DOHH2 (cell line): ENCODE measurements at regions not wholly inside any gene's neighbourhood (a gene's known extent, or its start where the extent isn't known, plus 50 kb on each side); places are given as distances from the start of the nearest gene placed in this dataset.
"Not testable (repeated sequence)": the region's sequence is repeated elsewhere in the genome, so short reads cannot be mapped to it uniquely, and the experiment has no call there.

Experiments
- EZH2phosphoT487 ChIP-seq: fragments of 200-600 bp; sonication (generic); IDR thresholded peaks from 2 replicates; pipeline ENCODE4 v1.6.1; 2017; ENCODE audit warnings: borderline replicate concordance, mild to moderate bottlenecking, antibody characterized with exemption, low read length, moderate library complexity, mixed read lengths
- TF ChIP-seq, protein P1 (sequence below): fragments of 200-600 bp; sonication (generic); IDR thresholded peaks from one replicate; pipeline ENCODE4 v1.5.1; 2014; ENCODE audit warnings: antibody characterized with exemption, mild to moderate bottlenecking, low read depth, low read length; ENCODE audit not compliant: poor library complexity, severe bottlenecking

- TF ChIP-seq, protein P1, sequence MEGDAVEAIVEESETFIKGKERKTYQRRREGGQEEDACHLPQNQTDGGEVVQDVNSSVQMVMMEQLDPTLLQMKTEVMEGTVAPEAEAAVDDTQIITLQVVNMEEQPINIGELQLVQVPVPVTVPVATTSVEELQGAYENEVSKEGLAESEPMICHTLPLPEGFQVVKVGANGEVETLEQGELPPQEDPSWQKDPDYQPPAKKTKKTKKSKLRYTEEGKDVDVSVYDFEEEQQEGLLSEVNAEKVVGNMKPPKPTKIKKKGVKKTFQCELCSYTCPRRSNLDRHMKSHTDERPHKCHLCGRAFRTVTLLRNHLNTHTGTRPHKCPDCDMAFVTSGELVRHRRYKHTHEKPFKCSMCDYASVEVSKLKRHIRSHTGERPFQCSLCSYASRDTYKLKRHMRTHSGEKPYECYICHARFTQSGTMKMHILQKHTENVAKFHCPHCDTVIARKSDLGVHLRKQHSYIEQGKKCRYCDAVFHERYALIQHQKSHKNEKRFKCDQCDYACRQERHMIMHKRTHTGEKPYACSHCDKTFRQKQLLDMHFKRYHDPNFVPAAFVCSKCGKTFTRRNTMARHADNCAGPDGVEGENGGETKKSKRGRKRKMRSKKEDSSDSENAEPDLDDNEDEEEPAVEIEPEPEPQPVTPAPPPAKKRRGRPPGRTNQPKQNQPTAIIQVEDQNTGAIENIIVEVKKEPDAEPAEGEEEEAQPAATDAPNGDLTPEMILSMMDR, result not testable (repeated sequence)
- TF ChIP-seq EZH2phosphoT487, result not testable (repeated sequence)
Measured at GRCh38 chr9:42385574-42386120, 202.2 kb downstream of the SPATA31A6 start.
